Heart left ventricle (tissue), 16 donors: ENCODE measurements at regions not wholly inside any gene's neighbourhood (a gene's known extent, or its start where the extent isn't known, plus 50 kb on each side); places are given as distances from the start of the nearest gene placed in this dataset.
A peak's percentile ranks its signal among the peaks of the same experiment; 100 is the strongest.

Source experiments
- ATAC-seq, 4 donors: fragments of 200-7000 bp; cut with Tn5 transposase; one replicate each; pipeline ENCODE4 v1.9.1; 2020 to 2022; ENCODE audit warnings: moderate library complexity in 4 of 4, mild to moderate bottlenecking in 3 of 4, moderate number of reproducible peaks in 1 of 4
- DNase-seq, 5 donors: peaks; one replicate each; pipeline ENCODE4 v3.0.0-alpha.2; 2020
- H3K27ac ChIP-seq, 12 donors: fragments of 200-600 bp; sonication (generic) in 4 of 12; one replicate each; pipeline versions ENCODE4 v1.5.0 to v1.8.0; 2016 to 2022; ENCODE audit warnings: mild to moderate bottlenecking in 2 of 12
- H3K27me3 ChIP-seq, 9 donors: fragments of 200-600 bp; sonication (generic) in 2 of 9; one replicate each; pipeline versions ENCODE4 v1.5.1 to v1.8.0; 2016 to 2022; ENCODE audit warnings: mild to moderate bottlenecking in 3 of 9
- H3K36me3 ChIP-seq, 9 donors: fragments of 200-600 bp; sonication (generic) in 2 of 9; one replicate each; pipeline versions ENCODE4 v1.5.0 to v1.8.0; 2018 to 2022; ENCODE audit warnings: mild to moderate bottlenecking in 2 of 9
- H3K4me1 ChIP-seq, 12 donors: fragments of 200-600 bp; sonication (generic) in 4 of 12; one replicate each; pipeline versions ENCODE4 v1.5.0 to v1.8.0; 2016 to 2022; ENCODE audit warnings: mild to moderate bottlenecking in 3 of 12
- H3K4me3 ChIP-seq, 12 donors: fragments of 200-600 bp; sonication (generic) in 4 of 12; one replicate each; pipeline versions ENCODE4 v1.5.0 to v1.8.0; 2017 to 2022; ENCODE audit warnings: mild to moderate bottlenecking in 9 of 12, moderate library complexity in 4 of 12
- H3K9me3 ChIP-seq, 12 donors: fragments of 200-600 bp; sonication (generic) in 4 of 12; one replicate each; pipeline versions ENCODE4 v1.5.0 to v1.8.0; 2016 to 2022; ENCODE audit warnings: mild to moderate bottlenecking in 1 of 12
- CTCF ChIP-seq, 12 donors: fragments of 200-600 bp; sonication (generic) in 4 of 12; IDR thresholded peaks; one replicate each; pipeline versions ENCODE4 v1.5.0 to v1.8.0; 2018 to 2022; ENCODE audit warnings: antibody characterized with exemption in 12 of 12, mild to moderate bottlenecking in 5 of 12
- POLR2A ChIP-seq, 2 donors: fragments of 450-650 bp; IDR thresholded peaks; one replicate each; pipeline ENCODE4 v1.6.1; 2017; ENCODE audit warnings: antibody characterized with exemption in 2 of 2, mild to moderate bottlenecking in 2 of 2, moderate library complexity in 2 of 2
- WGBS, 4 donors: extraction: QIAGEN DNeasy Blood & Tissue Kit in 2 of 4; methylation state at CpG; one replicate each; pipeline versions ENCODE4 v1.1.5 to v1.1.7; 2013 to 2018; 5-methylcytosine and 5-hydroxymethylcytosine counted together
- intact Hi-C, 10 donors: fragments of 100-400 bp; cut with DNase I; formaldehyde crosslinking; loops; one replicate each; pipeline versions ENCODE4 v1.11.1 to v1.14.2; 2022
- donor health status: ischemic (EF 13 %, LVEDD 7.1; RV severe dilation, severe dysfunction).
- donor health status: healthy with polysubstance abuse.
- donor health status: DM: no; HTN: yes; CAD: no.
- donor health status: DM: no; HTN: no; CAD: no.
- donor health status: ischemic (EF 25% LVEDD 6.9; RV normal size, moderate dysfunction).
- donor health status: ischemic (EF 25% LVEDD 5.7; RV mildly dilated, moderate dysfunction).
- donor health status: healthy.
- donor health status: DM: yes; HTN: yes; CAD: no.
- donor health status: ischemic (EF 35%, LVEDD 5.7; RV mildly dilated, moderate dysfunction).
- donor health status: nonischemic (EF 11% LVEDD 7.7; RV severe dilation, severe dysfunction).
- donor health status: DM: yes; HTN: yes; CAD: no.
- donor health status: PGD.
- donor health status: ischemic (EF 29% LVEDD 5.4; RV normal size, mild dysfunction).
- donor health status: nonischemic (EF 23%, LVEDD 6.1; RV moderate dilation, normal function).

- TF ChIP-seq CTCF (IDR thresholded peaks at IDR 0.05), result peak; percentile 31 to 74 (median 54)
- no peak for TF ChIP-seq POLR2A (IDR thresholded peaks at IDR 0.05)
- H3K27ac ChIP-seq, result no peak overlapping the region
- intact Hi-C loops, result loop anchor here in 5 of 10 donors (5.0 to 10.0 kb wide), 5 partner anchors 570 to 1442 kb away; no protein-coding TSS in a partner anchor
- peak; percentile 20 to 69 (median 44) for DNase-seq
- peak in 3 of 4 donors; percentile 49 to 57 (median 54) for ATAC-seq
- H3K4me3 ChIP-seq, result no peak overlapping the region
- WGBS, 4 donors, result 59 to 65% (median 63%) methylated on average over 12 of the region's 12 CpGs
- H3K9me3 ChIP-seq, result no peaks in the 10 kb centered on the region
- peaks cover 0 to 3% (median 0%) of the 10 kb centered on the region in 9 donors for H3K27me3 ChIP-seq
- H3K4me1 ChIP-seq, result no peaks in the 10 kb centered on the region
- no peaks in the 10 kb centered on the region for H3K36me3 ChIP-seq
Measured at GRCh38 chr19:30784850-30785457, 412.8 kb downstream of the ZNF536 start.

DNA sequence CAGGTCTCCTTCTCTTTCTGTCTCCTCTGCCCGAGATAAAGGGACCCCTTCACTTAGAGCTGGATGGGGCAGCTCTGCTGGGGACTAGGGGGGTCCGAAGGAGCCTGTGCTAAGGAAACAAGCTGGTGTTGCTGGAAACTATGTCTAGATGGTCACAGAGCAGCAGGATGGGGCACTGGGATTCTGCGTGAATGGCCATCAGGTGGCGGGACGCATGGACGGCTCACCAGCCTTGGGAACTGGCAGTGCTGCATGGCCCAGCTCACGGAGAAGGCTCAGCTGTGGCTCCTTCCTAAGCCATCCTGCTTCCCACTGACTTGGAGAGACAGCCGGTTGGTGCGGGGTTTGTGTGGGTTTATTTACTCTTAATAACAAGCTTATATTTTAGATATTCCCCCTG is 411.8 kb downstream of the ZNF536 start:
- DNase-seq, result no peak
- Histone ChIP-seq H3K36me3 (no peaks in the 10 kb centered on the region), H3K27me3 (peaks cover 0 to 3% (median 0%) of the 10 kb centered on the region in 9 donors), H3K4me3 (no peak overlapping the region), H3K27ac (no peak overlapping the region), H3K9me3 (no peaks in the 10 kb centered on the region), H3K4me1 (no peaks in the 10 kb centered on the region)
- no peak for ATAC-seq
- TF ChIP-seq POLR2A (IDR thresholded peaks at IDR 0.05), result no peak
- no peak for TF ChIP-seq CTCF (IDR thresholded peaks at IDR 0.05)
- 80 to 91% (median 84%) methylated on average over 7 to 9 of the region's 9 CpGs for WGBS, 4 donors
- intact Hi-C loops, result loop anchor here in 5 of 10 donors (5.0 to 10.0 kb wide), 5 partner anchors 571 to 1443 kb away; no protein-coding TSS in a partner anchor

- H3K9me3 ChIP-seq, result no peaks in the 10 kb centered on the region
- whole genome bisulfite sequencing, 4 donors, result 77 to 83% (median 79%) methylated on average over 3 of the region's 3 CpGs
- no peak for ATAC-seq
- no peaks in the 10 kb centered on the region for H3K4me1 ChIP-seq
- TF ChIP-seq POLR2A (IDR thresholded peaks at IDR 0.05) (no peak), CTCF (IDR thresholded peaks at IDR 0.05) (no peak)
- intact Hi-C loops, result loop anchor here in 5 of 10 donors (5.0 to 10.0 kb wide), 5 partner anchors 572 to 1444 kb away; no protein-coding TSS in a partner anchor
- no peak overlapping the region for H3K4me3 ChIP-seq
- DNase-seq, result no peak
- H3K27ac ChIP-seq, result no peak overlapping the region
- no peaks in the 10 kb centered on the region for H3K36me3 ChIP-seq
- peaks cover 0 to 3% (median 0%) of the 10 kb centered on the region in 9 donors for H3K27me3 ChIP-seq
Measured at GRCh38 chr19:30783212-30783611, 411.0 kb downstream of the ZNF536 start.

GRCh38 chr19:30781519-30781918 is 409.3 kb downstream of the ZNF536 start:
- 69 to 78% (median 73%) methylated on average over 7 to 10 of the region's 10 CpGs for WGBS, 4 donors
- H3K4me3 ChIP-seq, result no peak overlapping the region
- H3K36me3 ChIP-seq, result no peaks in the 10 kb centered on the region
- ATAC-seq (no peak), DNase-seq (no peak)
- H3K27ac ChIP-seq, result no peak overlapping the region
- TF ChIP-seq CTCF (IDR thresholded peaks at IDR 0.05) (no peak), POLR2A (IDR thresholded peaks at IDR 0.05) (no peak)
- no peaks in the 10 kb centered on the region for H3K9me3 ChIP-seq
- no peaks in the 10 kb centered on the region for H3K4me1 ChIP-seq
- peaks cover 0 to 4% (median 0%) of the 10 kb centered on the region in 9 donors for H3K27me3 ChIP-seq
- intact Hi-C loops, result loop anchor here in 5 of 10 donors (5.0 to 10.0 kb wide), 5 partner anchors 573 to 1446 kb away; no protein-coding TSS in a partner anchor
